ENCODE measurements at regions not wholly inside any gene's neighbourhood (a gene's known extent, or its start where the extent isn't known, plus 50 kb on each side); places are given as distances from the start of the nearest gene placed in this dataset.
"Not testable (repeated sequence)": the region's sequence is repeated elsewhere in the genome, so short reads cannot be mapped to it uniquely, and the experiment has no call there.

DNA sequence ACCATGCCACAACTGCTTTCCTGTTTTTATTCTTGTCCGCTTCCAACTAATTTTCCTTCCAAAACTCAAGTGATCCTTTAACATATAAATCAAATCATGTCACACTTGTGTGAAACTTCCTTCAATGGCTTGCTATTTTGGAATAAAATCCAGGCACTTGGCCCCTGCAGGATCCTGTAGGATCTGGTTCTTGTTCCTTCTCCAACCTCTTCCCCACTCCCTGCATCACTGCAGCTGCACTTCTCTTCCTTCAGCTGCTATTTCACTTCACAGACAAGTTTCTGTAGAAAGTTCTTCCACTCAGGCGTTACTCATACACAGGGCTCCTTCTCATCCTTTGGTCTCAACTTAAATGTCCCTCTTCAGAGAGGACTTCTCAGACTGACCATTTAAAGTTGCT, 239.7 kb upstream of the BTG1 start:
- Histone ChIP-seq H3K27me3 (replicated peaks in 2 of 5; ENCODE audit: control insufficient read depth in 4 of 5, insufficient read depth in 5 of 5, low read length in 4 of 5) (no peaks in the 10 kb centered on the region), H3K27ac (ENCODE audit: insufficient read depth in 1 of 2, low read depth in 1 of 2, low read length in 2 of 2, poor library complexity in 1 of 2, severe bottlenecking in 2 of 2) (no peak overlapping the region), H3K36me3 (ENCODE audit: control insufficient read depth in 4 of 4, insufficient read depth in 4 of 4, low read length in 3 of 4) (no peaks in the 10 kb centered on the region), H3K9me3 (ENCODE audit: control extremely low read depth in 1 of 5, control insufficient read depth in 4 of 5, insufficient read depth in 2 of 5, low read depth in 1 of 5, low read length in 4 of 5) (no peaks in the 10 kb centered on the region), H3K4me1 (ENCODE audit: control extremely low read depth in 1 of 4, control insufficient read depth in 4 of 4, insufficient read depth in 4 of 4, low read length in 3 of 4) (no peaks in the 10 kb centered on the region), H3K4me3 (ENCODE audit: control insufficient read depth in 1 of 7, extremely low read depth in 1 of 7, insufficient read depth in 4 of 7, low read depth in 2 of 7, low read length in 6 of 7) (no peak overlapping the region)
- ChIA-PET POLR2A (interaction anchor here (0.7 kb wide), 1 partner anchor 14 kb away, joined by 3 read pairs; no protein-coding TSS in a partner anchor), CTCF (no interaction called here)
- 100% methylated on average over 2 of the region's 2 CpGs for WGBS (ENCODE audit: insufficient coverage)
- DNase-seq = no peak

DNA sequence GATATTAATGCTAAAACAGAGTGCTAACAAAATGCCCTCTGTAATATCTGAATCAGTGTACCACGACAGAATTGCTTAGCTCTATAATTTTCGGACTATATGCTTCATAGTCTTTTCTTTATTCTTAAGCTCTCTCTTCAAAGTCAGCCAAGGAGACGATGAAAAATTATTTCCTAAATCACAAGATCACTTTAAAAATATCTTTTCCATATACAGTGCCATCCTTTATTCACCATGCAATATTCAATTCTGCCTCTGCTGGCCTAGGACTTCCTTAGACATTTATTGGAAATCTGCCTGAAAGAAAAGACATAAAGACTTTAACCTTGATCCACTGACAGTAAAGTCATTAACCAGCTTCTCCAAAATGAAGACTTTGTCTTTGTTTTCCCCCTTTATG, 238.9 kb upstream of the BTG1 start:
- Histone ChIP-seq H3K36me3 (ENCODE audit: control insufficient read depth in 4 of 4, insufficient read depth in 4 of 4, low read length in 3 of 4) (no peaks in the 10 kb centered on the region), H3K4me1 (ENCODE audit: control extremely low read depth in 1 of 4, control insufficient read depth in 4 of 4, insufficient read depth in 4 of 4, low read length in 3 of 4) (no peaks in the 10 kb centered on the region), H3K9me3 (ENCODE audit: control extremely low read depth in 1 of 5, control insufficient read depth in 4 of 5, insufficient read depth in 2 of 5, low read depth in 1 of 5, low read length in 4 of 5) (no peaks in the 10 kb centered on the region), H3K4me3 (ENCODE audit: control insufficient read depth in 1 of 7, extremely low read depth in 1 of 7, insufficient read depth in 4 of 7, low read depth in 2 of 7, low read length in 6 of 7) (no peak overlapping the region), H3K27ac (ENCODE audit: insufficient read depth in 1 of 2, low read depth in 1 of 2, low read length in 2 of 2, poor library complexity in 1 of 2, severe bottlenecking in 2 of 2) (no peak overlapping the region), H3K27me3 (replicated peaks in 2 of 5; ENCODE audit: control insufficient read depth in 4 of 5, insufficient read depth in 5 of 5, low read length in 4 of 5) (no peaks in the 10 kb centered on the region)
- ChIA-PET CTCF (no interaction called here), POLR2A (no interaction called here)
- no peak for DNase-seq
- WGBS (ENCODE audit: insufficient coverage) = 100% methylated on average over 3 of the region's 3 CpGs

GRCh38 chr12:92382383-92382878, 236.8 kb upstream of the BTG1 start:
- H3K4me1 ChIP-seq (ENCODE audit: control extremely low read depth in 1 of 4, control insufficient read depth in 4 of 4, insufficient read depth in 4 of 4, low read length in 3 of 4) = no peaks in the 10 kb centered on the region
- POLR2A ChIA-PET = no interaction called here
- H3K9me3 ChIP-seq (ENCODE audit: control extremely low read depth in 1 of 5, control insufficient read depth in 4 of 5, insufficient read depth in 2 of 5, low read depth in 1 of 5, low read length in 4 of 5) = no peaks in the 10 kb centered on the region
- H3K36me3 ChIP-seq (ENCODE audit: control insufficient read depth in 4 of 4, insufficient read depth in 4 of 4, low read length in 3 of 4) = no peaks in the 10 kb centered on the region
- CTCF ChIA-PET = interaction anchor here (0.6 kb wide), 1 partner anchor 386 kb away, joined by 5 read pairs; no protein-coding TSS in a partner anchor
- H3K4me3 ChIP-seq (ENCODE audit: control insufficient read depth in 1 of 7, extremely low read depth in 1 of 7, insufficient read depth in 4 of 7, low read depth in 2 of 7, low read length in 6 of 7) = no peak overlapping the region
- 100% methylated on average over 1 of the region's 3 CpGs for WGBS (ENCODE audit: insufficient coverage)
- no peaks in the 10 kb centered on the region for H3K27me3 ChIP-seq (replicated peaks in 2 of 5; ENCODE audit: control insufficient read depth in 4 of 5, insufficient read depth in 5 of 5, low read length in 4 of 5)
- H3K27ac ChIP-seq (ENCODE audit: insufficient read depth in 1 of 2, low read depth in 1 of 2, low read length in 2 of 2, poor library complexity in 1 of 2, severe bottlenecking in 2 of 2) = no peak overlapping the region
- DNase-seq = no peak

GRCh38 chr12:92381856-92382255, 236.2 kb upstream of the BTG1 start:
- Histone ChIP-seq H3K27me3 (replicated peaks in 2 of 5; ENCODE audit: control insufficient read depth in 4 of 5, insufficient read depth in 5 of 5, low read length in 4 of 5) (no peaks in the 10 kb centered on the region), H3K36me3 (ENCODE audit: control insufficient read depth in 4 of 4, insufficient read depth in 4 of 4, low read length in 3 of 4) (no peaks in the 10 kb centered on the region), H3K9me3 (ENCODE audit: control extremely low read depth in 1 of 5, control insufficient read depth in 4 of 5, insufficient read depth in 2 of 5, low read depth in 1 of 5, low read length in 4 of 5) (no peaks in the 10 kb centered on the region), H3K4me3 (ENCODE audit: control insufficient read depth in 1 of 7, extremely low read depth in 1 of 7, insufficient read depth in 4 of 7, low read depth in 2 of 7, low read length in 6 of 7) (no peak overlapping the region), H3K27ac (ENCODE audit: insufficient read depth in 1 of 2, low read depth in 1 of 2, low read length in 2 of 2, poor library complexity in 1 of 2, severe bottlenecking in 2 of 2) (no peak overlapping the region), H3K4me1 (ENCODE audit: control extremely low read depth in 1 of 4, control insufficient read depth in 4 of 4, insufficient read depth in 4 of 4, low read length in 3 of 4) (no peaks in the 10 kb centered on the region)
- no peak for DNase-seq
- POLR2A ChIA-PET = no interaction called here
- CTCF ChIA-PET = no interaction called here

DNA sequence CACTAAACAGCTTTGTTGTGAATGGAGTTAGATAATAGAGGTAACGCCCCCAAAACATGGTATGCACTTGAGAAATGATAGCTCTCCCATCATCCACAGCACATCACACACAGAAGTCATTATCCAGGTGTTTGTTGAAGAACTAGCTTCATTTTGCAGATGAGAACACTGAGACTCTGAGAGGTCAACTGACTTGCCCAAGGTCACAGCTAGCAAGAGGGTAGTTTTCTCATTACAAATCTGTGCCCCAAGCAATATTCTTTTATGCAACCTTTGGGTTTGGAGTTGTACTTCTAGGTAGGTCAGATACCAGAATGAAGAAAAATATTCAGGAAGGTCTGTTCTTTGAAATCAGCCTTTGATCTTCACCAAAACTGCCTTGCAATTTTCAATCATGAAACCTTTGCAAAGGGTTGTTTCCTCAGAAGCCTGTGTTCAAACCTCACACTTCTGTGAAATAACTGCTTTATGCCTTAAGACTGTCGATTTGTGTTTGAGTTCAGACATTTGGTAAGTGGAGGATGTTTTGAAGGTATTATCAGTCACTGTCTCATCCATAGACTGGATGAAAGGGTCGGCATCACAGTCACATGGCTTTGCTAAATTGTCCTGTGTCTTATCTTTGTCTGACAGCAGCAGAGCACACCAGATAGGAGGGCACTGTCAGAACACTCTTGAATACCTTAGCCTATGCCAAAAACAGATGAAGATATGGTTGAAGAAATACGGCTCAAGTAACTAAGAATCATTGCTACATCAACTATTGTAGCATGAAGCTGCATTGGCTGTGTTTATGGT, 233.2 kb upstream of the BTG1 start:
- H3K4me1 ChIP-seq (ENCODE audit: control extremely low read depth in 1 of 4, control insufficient read depth in 4 of 4, insufficient read depth in 4 of 4, low read length in 3 of 4) = no peaks in the 10 kb centered on the region
- H3K36me3 ChIP-seq (ENCODE audit: control insufficient read depth in 4 of 4, insufficient read depth in 4 of 4, low read length in 3 of 4) = no peaks in the 10 kb centered on the region
- H3K4me3 ChIP-seq (ENCODE audit: control insufficient read depth in 1 of 7, extremely low read depth in 1 of 7, insufficient read depth in 4 of 7, low read depth in 2 of 7, low read length in 6 of 7) = no peak overlapping the region
- ChIA-PET CTCF (no interaction called here), POLR2A (no interaction called here)
- no peaks in the 10 kb centered on the region for H3K9me3 ChIP-seq (ENCODE audit: control extremely low read depth in 1 of 5, control insufficient read depth in 4 of 5, insufficient read depth in 2 of 5, low read depth in 1 of 5, low read length in 4 of 5)
- DNase-seq = peak in 1 of 3 donors; percentile 28
- H3K27ac ChIP-seq (ENCODE audit: insufficient read depth in 1 of 2, low read depth in 1 of 2, low read length in 2 of 2, poor library complexity in 1 of 2, severe bottlenecking in 2 of 2) = no peak overlapping the region
- WGBS (ENCODE audit: insufficient coverage) = 100% methylated on average over 1 of the region's 4 CpGs
- H3K27me3 ChIP-seq (replicated peaks in 2 of 5; ENCODE audit: control insufficient read depth in 4 of 5, insufficient read depth in 5 of 5, low read length in 4 of 5) = no peaks in the 10 kb centered on the region

DNA sequence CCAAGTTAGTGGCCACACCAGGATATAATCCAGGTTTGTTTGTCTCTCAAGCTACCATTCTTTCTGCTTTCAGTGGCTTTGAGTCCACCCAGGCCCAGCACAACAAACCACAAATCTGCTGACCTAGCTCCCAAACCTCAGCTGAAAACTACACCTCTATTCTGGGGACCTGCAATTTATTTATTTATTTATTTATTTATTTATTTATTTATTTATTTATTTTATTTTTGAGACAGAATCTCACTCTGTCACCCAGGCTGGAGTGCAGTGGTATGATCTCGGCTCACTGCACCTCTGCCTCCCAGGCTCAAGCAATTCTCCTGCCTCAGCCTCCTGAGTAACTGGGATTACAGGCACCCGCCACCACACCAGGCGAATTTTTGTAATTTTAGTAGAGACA, 229.9 kb upstream of the BTG1 start:
- H3K27ac ChIP-seq (ENCODE audit: insufficient read depth in 1 of 2, low read depth in 1 of 2, low read length in 2 of 2, poor library complexity in 1 of 2, severe bottlenecking in 2 of 2); H3K4me3 ChIP-seq (ENCODE audit: control insufficient read depth in 1 of 7, extremely low read depth in 1 of 7, insufficient read depth in 4 of 7, low read depth in 2 of 7, low read length in 6 of 7); H3K9me3 ChIP-seq (ENCODE audit: control extremely low read depth in 1 of 5, control insufficient read depth in 4 of 5, insufficient read depth in 2 of 5, low read depth in 1 of 5, low read length in 4 of 5); H3K27me3 ChIP-seq (replicated peaks in 2 of 5; ENCODE audit: control insufficient read depth in 4 of 5, insufficient read depth in 5 of 5, low read length in 4 of 5); POLR2A ChIA-PET; H3K4me1 ChIP-seq (ENCODE audit: control extremely low read depth in 1 of 4, control insufficient read depth in 4 of 4, insufficient read depth in 4 of 4, low read length in 3 of 4); DNase-seq; H3K36me3 ChIP-seq (ENCODE audit: control insufficient read depth in 4 of 4, insufficient read depth in 4 of 4, low read length in 3 of 4): not testable (repeated sequence)
- WGBS (ENCODE audit: insufficient coverage) = 90% methylated on average over 2 of the region's 3 CpGs
- CTCF ChIA-PET = interaction anchor here (1.1 kb wide), 1 partner anchor 28 kb away, joined by 3 read pairs; no protein-coding TSS in a partner anchor

DNA sequence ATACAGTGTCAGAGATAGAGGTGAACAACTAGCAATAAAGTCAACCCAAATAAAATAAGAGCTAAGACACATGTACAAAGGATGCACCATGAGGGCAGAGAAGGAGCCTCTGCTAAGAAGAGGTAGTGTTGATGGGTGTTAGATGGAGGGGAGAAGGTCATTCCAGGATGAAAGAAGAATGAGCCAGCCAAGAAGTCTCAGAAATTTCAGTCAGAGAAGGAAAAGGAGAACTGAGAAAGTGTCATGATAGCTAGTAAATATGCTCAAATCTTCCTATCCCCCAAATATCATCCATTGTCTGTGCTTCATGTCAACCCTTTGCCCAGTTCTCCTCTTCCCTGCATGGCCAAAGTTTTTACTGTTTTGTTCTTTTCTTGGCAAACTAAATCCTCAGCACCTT, 225.2 kb upstream of the BTG1 start:
- CTCF ChIA-PET = no interaction called here
- POLR2A ChIA-PET = no interaction called here
- no peaks in the 10 kb centered on the region for H3K9me3 ChIP-seq (ENCODE audit: control extremely low read depth in 1 of 5, control insufficient read depth in 4 of 5, insufficient read depth in 2 of 5, low read depth in 1 of 5, low read length in 4 of 5)
- no peak for DNase-seq
- no peak overlapping the region for H3K4me3 ChIP-seq (ENCODE audit: control insufficient read depth in 1 of 7, extremely low read depth in 1 of 7, insufficient read depth in 4 of 7, low read depth in 2 of 7, low read length in 6 of 7)
- no peak overlapping the region for H3K27ac ChIP-seq (ENCODE audit: insufficient read depth in 1 of 2, low read depth in 1 of 2, low read length in 2 of 2, poor library complexity in 1 of 2, severe bottlenecking in 2 of 2)
- H3K36me3 ChIP-seq (ENCODE audit: control insufficient read depth in 4 of 4, insufficient read depth in 4 of 4, low read length in 3 of 4) = no peaks in the 10 kb centered on the region
- H3K4me1 ChIP-seq (ENCODE audit: control extremely low read depth in 1 of 4, control insufficient read depth in 4 of 4, insufficient read depth in 4 of 4, low read length in 3 of 4) = no peaks in the 10 kb centered on the region
- no peaks in the 10 kb centered on the region for H3K27me3 ChIP-seq (replicated peaks in 2 of 5; ENCODE audit: control insufficient read depth in 4 of 5, insufficient read depth in 5 of 5, low read length in 4 of 5)
